SKM-1 (cell line): ENCODE measurements at regions not wholly inside any gene's neighbourhood (a gene's known extent, or its start where the extent isn't known, plus 50 kb on each side); places are given as distances from the start of the nearest gene placed in this dataset.

Experiments
- DNase-seq: peaks from one replicate; lab custom pipeline; 2025; ENCODE audit not compliant: unreplicated experiment; lab: John Stamatoyannopoulos, UW

DNA sequence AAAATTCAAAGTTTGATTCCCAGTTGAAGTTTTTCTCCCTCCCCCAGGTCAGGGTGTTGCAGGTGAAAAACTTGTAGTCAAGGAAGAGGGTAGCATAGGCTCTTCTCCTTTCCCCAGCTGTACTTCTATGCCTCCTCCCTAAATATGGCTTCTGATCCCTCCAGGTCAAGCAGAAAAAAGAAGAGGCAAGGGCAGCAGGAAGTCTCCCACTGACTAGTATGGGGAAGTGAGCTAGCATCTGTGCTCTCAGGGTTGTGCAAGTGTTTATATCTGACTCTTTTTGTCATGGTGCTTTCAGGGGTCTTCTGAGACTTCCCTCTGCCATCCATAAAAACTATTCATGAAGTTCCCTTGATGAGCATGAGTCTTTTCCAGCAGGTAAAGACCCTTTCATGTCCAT, 76.0 kb downstream of the ATPSCKMT start:
- DNase-seq, result peak; percentile 49

DNA sequence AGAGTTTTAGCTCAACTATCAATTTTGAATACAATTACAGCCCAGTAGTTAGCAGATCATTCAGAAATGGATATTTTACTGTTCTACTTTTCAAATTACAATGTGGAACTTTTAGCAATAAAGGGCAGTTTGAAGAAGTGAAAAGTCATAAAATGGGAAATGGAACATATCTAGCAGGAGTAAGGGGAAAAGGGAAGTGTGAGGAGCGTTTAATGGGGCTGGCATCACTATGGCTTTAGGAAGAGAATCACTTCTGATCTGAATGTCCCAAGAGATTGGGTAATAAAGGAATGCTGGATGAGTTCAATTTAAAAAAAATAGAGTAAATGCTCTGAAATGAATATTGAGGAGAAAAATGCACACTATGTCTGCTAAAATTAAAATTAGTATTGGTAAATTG, 77.4 kb downstream of the ATPSCKMT start:
- DNase-seq, result no peak

- DNase-seq, result no peak
Observed at GRCh38 chr5:10169359-10169758, 80.3 kb downstream of the ATPSCKMT start.

- no peak for DNase-seq
Observed at GRCh38 chr5:10168254-10168653, 81.4 kb downstream of the ATPSCKMT start.

DNA sequence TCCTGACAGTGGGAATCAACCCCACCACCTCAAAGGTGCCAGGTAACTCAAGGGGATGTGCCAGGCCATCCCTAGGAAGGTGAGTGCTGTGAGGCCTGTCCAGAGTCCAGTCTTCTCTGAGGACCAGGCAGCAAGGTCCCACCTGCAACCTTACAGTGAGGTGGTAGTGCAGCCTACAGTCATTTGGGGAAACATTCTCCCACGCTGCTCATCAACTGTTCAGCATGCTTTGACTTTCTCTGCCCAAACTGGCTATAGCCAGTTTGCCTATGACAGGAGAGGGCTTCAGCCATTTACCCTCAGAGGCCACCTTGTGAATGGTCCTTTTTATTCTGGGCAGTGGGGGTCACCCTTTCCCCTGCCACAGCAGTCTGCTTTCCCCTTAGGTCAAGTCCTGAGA, 81.9 kb downstream of the ATPSCKMT start:
- no peak for DNase-seq

- no peak for DNase-seq
Observed at GRCh38 chr5:10166392-10166791, 83.3 kb downstream of the ATPSCKMT start.

GRCh38 chr5:10162468-10162867, 87.2 kb downstream of the ATPSCKMT start:
- DNase-seq, result no peak

DNA sequence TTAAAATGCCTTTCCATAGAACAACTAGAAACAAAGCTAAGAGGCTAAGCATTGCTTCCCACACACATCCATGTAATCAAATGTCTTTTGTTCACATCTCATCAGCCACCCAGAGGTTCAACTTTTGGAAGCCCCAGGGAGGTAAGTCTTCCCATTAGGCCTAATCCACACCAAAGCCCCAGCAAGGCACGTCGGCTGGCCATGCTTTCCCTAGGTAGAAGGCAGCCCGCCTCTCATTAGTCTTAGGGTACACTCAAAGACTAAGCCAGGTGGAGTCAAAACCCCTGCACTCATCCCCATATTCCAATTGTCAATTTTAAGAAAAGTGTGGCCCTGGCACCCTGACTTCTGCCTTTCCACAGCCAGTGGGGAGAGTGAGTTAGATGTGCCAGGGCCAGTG, 87.9 kb downstream of the ATPSCKMT start:
- no peak for DNase-seq

- no peak for DNase-seq
Observed at GRCh38 chr5:10160241-10160640, 89.4 kb downstream of the ATPSCKMT start.

- no peak for DNase-seq
Observed at GRCh38 chr5:10158886-10159285, 90.8 kb downstream of the ATPSCKMT start.

DNA sequence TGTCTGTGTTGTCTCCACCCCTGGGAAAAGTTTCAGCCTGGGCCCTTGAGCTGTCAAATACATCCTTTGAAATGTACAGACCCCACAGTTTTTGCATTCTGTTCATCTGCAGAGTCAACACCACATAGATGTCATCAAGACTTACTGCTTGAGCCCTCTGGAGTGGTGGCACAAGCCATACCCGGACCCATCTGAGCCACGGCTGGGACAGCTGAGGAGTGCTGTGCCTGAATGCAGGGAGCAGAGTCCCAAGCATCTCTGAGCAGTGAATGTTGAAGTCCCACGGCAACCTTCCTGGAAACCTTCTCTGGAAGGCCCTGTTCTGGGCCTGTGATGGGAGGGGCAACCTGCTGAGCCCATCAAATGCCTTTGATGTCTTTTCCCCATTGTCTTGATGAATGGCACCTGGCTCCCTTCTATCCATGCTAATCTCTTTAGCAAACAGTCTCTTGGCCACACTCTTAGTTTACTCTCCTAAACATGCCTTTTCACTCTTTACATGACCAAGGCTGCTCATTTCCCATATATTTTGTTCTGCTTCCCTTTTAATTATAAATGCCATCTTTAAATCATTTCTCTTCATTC, 92.5 kb downstream of the ATPSCKMT start:
- DNase-seq, result no peak

DNA sequence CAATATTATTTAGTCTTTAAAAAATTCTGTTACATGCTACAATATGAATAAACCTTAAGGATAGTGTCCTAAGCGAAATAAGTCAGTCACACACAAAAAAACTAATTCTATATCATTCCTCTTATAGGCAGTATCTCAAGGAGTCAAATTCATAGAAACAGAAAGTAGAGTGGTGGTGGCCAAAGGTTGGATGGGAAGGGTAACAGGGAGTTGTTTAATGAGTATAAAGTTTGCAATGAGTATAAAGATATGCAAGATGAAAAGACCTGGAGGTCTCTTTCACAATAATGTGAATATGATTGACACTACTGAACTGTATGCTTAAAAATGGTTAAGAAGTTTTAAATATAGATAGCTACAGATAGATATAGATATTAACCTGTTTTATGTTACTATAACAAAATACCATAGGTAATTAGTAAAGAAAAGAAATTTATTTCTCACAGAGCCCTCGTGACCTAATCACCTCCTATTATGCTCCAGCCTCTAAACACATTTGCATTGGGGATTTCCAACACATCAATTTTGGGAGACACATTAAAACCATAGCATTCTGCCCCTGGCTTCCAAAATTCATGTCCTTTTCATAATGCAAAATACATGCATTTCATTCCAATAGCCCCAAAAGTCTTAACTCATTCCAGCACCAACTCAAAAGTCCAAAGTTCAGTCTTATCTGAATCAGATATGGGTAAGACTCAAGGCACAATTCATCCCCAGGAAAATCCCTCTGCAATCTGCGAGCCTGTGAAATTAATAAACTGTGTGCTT, 93.6 kb downstream of the ATPSCKMT start:
- DNase-seq, result no peak

GRCh38 chr5:10153808-10154537, 95.7 kb downstream of the ATPSCKMT start:
- DNase-seq, result no peak

- no peak for DNase-seq
Observed at GRCh38 chr5:10153394-10153793, 96.3 kb downstream of the ATPSCKMT start.

DNA sequence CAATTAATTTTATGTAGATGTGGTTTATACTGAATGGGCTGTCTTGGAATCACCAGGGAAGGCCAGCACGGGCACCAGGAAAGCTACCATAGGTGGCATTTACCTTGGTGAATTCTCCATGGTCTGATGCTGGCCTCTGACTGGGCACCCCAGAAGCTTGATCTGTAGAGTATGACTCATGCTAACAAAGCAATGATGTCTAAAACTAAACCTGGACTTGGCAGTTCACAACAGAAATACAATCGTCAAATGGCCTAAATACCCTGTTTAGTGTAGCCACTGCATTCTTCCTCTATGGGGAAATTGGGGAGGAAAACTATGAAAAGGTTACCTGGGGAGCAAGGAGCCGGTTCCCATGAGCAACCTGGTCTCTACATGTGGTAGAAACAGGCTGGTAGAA, 98.0 kb downstream of the ATPSCKMT start:
- no peak for DNase-seq

DNA sequence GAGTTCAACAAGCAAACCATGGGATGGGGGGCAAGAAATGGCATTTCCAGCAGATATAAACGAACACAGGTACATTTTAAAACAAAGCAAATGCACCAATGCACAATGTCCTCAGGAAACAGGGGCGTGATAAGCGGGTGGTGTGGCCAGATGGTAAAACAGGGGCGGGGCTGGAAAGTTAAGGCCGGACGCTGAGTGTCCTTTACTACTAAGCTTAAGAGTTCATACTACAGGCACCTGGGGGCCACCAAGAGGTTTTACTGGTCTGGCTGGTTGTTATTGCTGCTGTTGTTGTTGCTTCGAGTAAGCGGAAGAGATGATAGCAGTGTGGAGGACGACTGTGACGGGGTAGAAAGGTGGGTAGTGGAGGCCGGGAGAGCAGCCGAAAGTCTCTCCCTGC, 99.8 kb downstream of the ATPSCKMT start:
- no peak for DNase-seq

DNA sequence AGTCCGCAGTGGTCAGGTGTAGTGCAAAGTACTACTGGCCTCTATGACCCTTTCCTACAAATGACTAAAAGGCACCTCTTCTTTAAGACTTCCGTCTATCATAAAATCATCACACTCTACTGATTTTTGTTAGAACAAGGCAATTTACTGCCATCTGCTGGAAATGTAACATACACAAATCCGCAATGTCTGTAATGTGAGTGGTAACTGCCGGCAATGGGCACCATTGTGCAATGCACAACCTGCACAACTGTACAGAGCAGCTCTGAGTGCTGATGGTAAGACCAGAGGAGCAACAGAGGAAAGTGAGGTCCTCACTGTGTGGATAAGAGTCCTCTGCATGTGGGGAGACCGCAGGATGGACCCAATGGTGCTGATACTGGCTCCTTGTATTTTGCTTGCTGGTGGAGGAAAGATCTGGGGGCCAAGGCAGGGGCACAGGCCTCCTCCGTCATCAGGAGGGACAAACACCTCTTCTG, 103.7 kb downstream of the ATPSCKMT start:
- DNase-seq, result no peak

- DNase-seq, result no peak
Observed at GRCh38 chr5:10144040-10144439, 105.6 kb downstream of the ATPSCKMT start.

- no peak for DNase-seq
Observed at GRCh38 chr5:10140195-10140973, 109.3 kb downstream of the ATPSCKMT start.

DNA sequence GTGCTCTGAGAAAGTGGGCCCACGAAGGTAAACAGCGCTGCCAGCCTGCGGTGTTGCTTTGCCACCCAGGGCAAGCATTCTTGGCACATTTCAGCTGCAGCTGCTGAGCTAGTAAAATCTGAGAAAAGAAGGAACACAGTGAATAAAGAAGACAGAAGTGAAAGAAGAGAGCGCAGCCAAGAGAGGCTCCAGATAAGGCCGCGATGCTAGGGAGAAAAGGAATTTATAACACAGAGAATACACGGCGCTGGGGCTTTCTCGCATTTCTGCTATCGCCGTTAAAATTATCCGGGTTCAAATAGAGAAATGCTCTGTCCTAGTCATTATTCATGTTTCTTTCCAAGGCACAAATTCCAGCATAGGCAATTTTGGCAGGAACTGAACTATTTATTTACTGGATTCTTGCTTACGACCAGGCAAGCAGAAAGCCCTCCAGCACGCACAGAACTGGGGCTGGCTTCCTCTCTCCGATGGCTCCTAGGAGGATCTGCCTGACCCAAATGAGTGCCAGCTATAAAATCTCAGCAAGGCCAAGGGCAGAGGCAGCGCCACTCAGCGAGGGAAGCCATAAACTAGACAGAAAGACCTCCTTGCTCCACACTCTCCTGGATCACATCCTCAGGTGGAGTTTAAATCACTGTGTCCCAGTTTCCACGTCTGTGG, 111.2 kb downstream of the ATPSCKMT start:
- no peak for DNase-seq

DNA sequence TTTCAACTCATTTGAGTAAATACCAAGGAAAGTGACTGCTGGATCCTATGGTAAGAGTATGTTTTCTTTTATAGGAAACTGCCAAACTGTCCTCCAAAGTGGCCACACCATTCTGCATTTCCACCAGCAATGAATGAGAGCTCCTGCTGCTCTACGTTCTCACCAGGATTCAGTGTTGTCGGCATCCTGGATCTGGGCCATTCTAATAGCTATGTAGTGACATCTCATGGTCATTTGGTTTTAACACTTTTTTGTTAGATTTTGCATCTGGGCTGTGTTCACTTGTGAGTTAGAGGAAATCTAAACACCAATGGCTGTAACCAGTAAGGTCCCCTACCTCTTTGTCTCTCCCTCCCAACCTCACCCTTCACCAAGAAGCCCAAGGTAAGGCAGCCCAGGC, 115.9 kb downstream of the ATPSCKMT start:
- no peak for DNase-seq
